Thoracic aorta (tissue), 2 donors: ENCODE measurements at regions not wholly inside any gene's neighbourhood (a gene's known extent, or its start where the extent isn't known, plus 50 kb on each side); places are given as distances from the start of the nearest gene placed in this dataset.

Experiments
- ATAC-seq: fragments of 150-250 bp; one replicate; pipeline ENCODE4 v1.8.0; 2017; ENCODE audit warnings: low read depth; ENCODE audit not compliant: insufficient number of reproducible peaks, low FRiP score
- DNase-seq: peaks from one replicate; pipeline ENCODE4 v3.0.0-alpha.2; 2020; ENCODE audit warnings: low spot score
- H3K27ac ChIP-seq, 2 donors: fragments of 200-600 bp; sonication (generic); 1 replicate in 1 of 2; 2 replicates in 1 of 2; pipeline ENCODE4 v1.5.1; 2016; ENCODE audit warnings: mild to moderate bottlenecking in 2 of 2, moderate library complexity in 2 of 2
- H3K27me3 ChIP-seq: fragments of 200-600 bp; sonication (generic); replicated peaks from 2 replicates; pipeline ENCODE4 v1.6.0; 2016; ENCODE audit warnings: mild to moderate bottlenecking; ENCODE audit not compliant: insufficient read depth
- H3K36me3 ChIP-seq: fragments of 200-600 bp; sonication (generic); one replicate; pipeline ENCODE4 v1.5.1; 2016
- H3K4me1 ChIP-seq, 2 donors: fragments of 200-600 bp; sonication (generic); 1 replicate in 1 of 2; 2 replicates in 1 of 2; pipeline versions ENCODE4 v1.5.1 to v1.6.0; 2016; ENCODE audit warnings: low read depth in 2 of 2, mild to moderate bottlenecking in 1 of 2; ENCODE audit not compliant: control insufficient read depth in 1 of 2
- H3K4me3 ChIP-seq: fragments of 200-600 bp; sonication (generic); 2 replicates; pipeline ENCODE4 v1.5.1; 2016; ENCODE audit warnings: mild to moderate bottlenecking
- H3K9me3 ChIP-seq: fragments of 200-600 bp; sonication (generic); 2 replicates; pipeline ENCODE4 v1.5.1; 2016
- CTCF ChIP-seq: fragments of 200-600 bp; sonication (generic); IDR thresholded peaks from one replicate; pipeline ENCODE4 v1.5.1; 2019; ENCODE audit warnings: antibody characterized with exemption

GRCh38 chr2:180662941-180663471 is 317.4 kb upstream of the UBE2E3 start:
- no peaks in the 10 kb centered on the region for H3K4me1 ChIP-seq
- no peaks in the 10 kb centered on the region for H3K36me3 ChIP-seq
- H3K27me3 ChIP-seq, result no peaks in the 10 kb centered on the region
- no peaks in the 10 kb centered on the region for H3K9me3 ChIP-seq
- H3K27ac ChIP-seq, result no peak overlapping the region
- no peak overlapping the region for H3K4me3 ChIP-seq
- no peak for DNase-seq
- ATAC-seq, result no peak
- no peak for TF ChIP-seq CTCF

- TF ChIP-seq CTCF, result no peak
- DNase-seq (no peak), ATAC-seq (no peak)
- Histone ChIP-seq H3K4me1 (no peaks in the 10 kb centered on the region), H3K4me3 (no peak overlapping the region), H3K36me3 (no peaks in the 10 kb centered on the region), H3K27ac (no peak overlapping the region), H3K27me3 (no peaks in the 10 kb centered on the region), H3K9me3 (no peaks in the 10 kb centered on the region)
Observed at GRCh38 chr2:180662521-180662920, 317.9 kb upstream of the UBE2E3 start.

- Histone ChIP-seq H3K4me1 (no peaks in the 10 kb centered on the region), H3K27ac (no peak overlapping the region), H3K4me3 (no peak overlapping the region), H3K9me3 (no peaks in the 10 kb centered on the region), H3K27me3 (no peaks in the 10 kb centered on the region), H3K36me3 (no peaks in the 10 kb centered on the region)
- no peak for TF ChIP-seq CTCF
- DNase-seq (no peak), ATAC-seq (no peak)
Observed at GRCh38 chr2:180661686-180662030, 318.7 kb upstream of the UBE2E3 start.

- Histone ChIP-seq H3K9me3 (no peaks in the 10 kb centered on the region), H3K4me3 (no peak overlapping the region), H3K4me1 (no peaks in the 10 kb centered on the region), H3K27ac (no peak overlapping the region), H3K36me3 (no peaks in the 10 kb centered on the region), H3K27me3 (no peaks in the 10 kb centered on the region)
- DNase-seq, result no peak
- TF ChIP-seq CTCF, result no peak
- no peak for ATAC-seq
Observed at GRCh38 chr2:180660881-180661685, 319.3 kb upstream of the UBE2E3 start.

GRCh38 chr2:180660207-180660606 is 320.2 kb upstream of the UBE2E3 start:
- no peaks in the 10 kb centered on the region for H3K4me1 ChIP-seq
- DNase-seq (no peak), ATAC-seq (no peak)
- no peaks in the 10 kb centered on the region for H3K9me3 ChIP-seq
- H3K27me3 ChIP-seq, result no peaks in the 10 kb centered on the region
- no peaks in the 10 kb centered on the region for H3K36me3 ChIP-seq
- TF ChIP-seq CTCF, result no peak
- H3K27ac ChIP-seq, result no peak overlapping the region
- H3K4me3 ChIP-seq, result no peak overlapping the region
